K562 (cell line): ENCODE measurements at regions not wholly inside any gene's neighbourhood (a gene's known extent, or its start where the extent isn't known, plus 50 kb on each side); places are given as distances from the start of the nearest gene placed in this dataset.

Source experiments
- ATAC-seq: fragments of 200-7000 bp; cut with Tn5 transposase; 3 replicates; pipeline ENCODE4 v1.9.1; 2020; ENCODE audit warnings: moderate library complexity
- BruUV-seq: library from RNA; stranded (reverse); fragments of 400-500 nt; replicated peaks from 2 replicates; lab custom pipeline; 2021; lab: Mats Ljungman, UMichigan
- CTCF ChIA-PET: fragments of 300-600 bp; formaldehyde crosslinking; extraction: SDS; loops from one replicate; lab custom pipeline; 2021; ENCODE audit warnings: low intra/inter-chr PET ratio; lab: Yijun Ruan, JAX
- POLR2A ChIA-PET: fragments of 300-600, 350-650 bp; sonication (Branson Sonifier 250); formaldehyde crosslinking; extraction: SDS; loops from one replicate; lab custom pipeline; 2021; ENCODE audit warnings: antibody characterized with exemption, inconsistent platforms; lab: Yijun Ruan, JAX
- DNase-seq, 4 experiments: peaks; one replicate each; pipeline versions ENCODE4 v3.0.0 to v3.0.0-alpha.2; 2011 to 2018; ENCODE audit warnings: low spot score in 3 of 4, mixed read lengths in 3 of 4; ENCODE audit errors: extremely low read depth in 1 of 4
- FAIRE-seq: peaks from 2 replicates; lab custom pipeline; 2011; peaks lifted over from hg19 to GRCh38; lab: Jason Lieb, UNC
- H2AFZ ChIP-seq: 2 replicates; pipeline ENCODE4 v1.6.0; 2011; ENCODE audit warnings: low read depth, low read length, control low read depth, inconsistent platforms
- H3K27ac ChIP-seq: fragments of 200-600 bp; 3 replicates; pipeline ENCODE4 v1.8.0; 2011; ENCODE audit warnings: low read depth, mild to moderate bottlenecking, control low read depth, inconsistent platforms, low read length, moderate library complexity, mixed read lengths; ENCODE audit errors: extremely low read depth
- H3K27me3 ChIP-seq, 2 experiments: fragments of 300-600 bp in 1 of 2; 2 replicates in 1 of 2; 3 replicates in 1 of 2; pipeline versions ENCODE4 v1.6.0 to v1.8.0; 2011; ENCODE audit warnings: inconsistent platforms in 2 of 2, low read length in 2 of 2, mild to moderate bottlenecking in 1 of 2, mixed read lengths in 1 of 2, moderate library complexity in 1 of 2; ENCODE audit not compliant: control insufficient read depth in 2 of 2, insufficient read depth in 2 of 2
- H3K36me3 ChIP-seq: fragments of 300-600 bp; 3 replicates; pipeline ENCODE4 v1.8.0; 2011; ENCODE audit warnings: mild to moderate bottlenecking, low read length, inconsistent platforms; ENCODE audit not compliant: control insufficient read depth, insufficient read depth
- H3K4me1 ChIP-seq, 2 experiments: fragments of 200-600 bp in 1 of 2; replicated peaks in 1 of 2; 2 replicates in 1 of 2; 3 replicates in 1 of 2; pipeline versions ENCODE4 v1.5.1 to v1.8.0; 2011; ENCODE audit warnings: inconsistent platforms in 2 of 2, low read length in 2 of 2, mild to moderate bottlenecking in 1 of 2, mixed read lengths in 1 of 2, moderate library complexity in 1 of 2; ENCODE audit not compliant: control insufficient read depth in 2 of 2, insufficient read depth in 2 of 2
- H3K4me2 ChIP-seq: 2 replicates; pipeline ENCODE4 v1.6.1; 2011; ENCODE audit warnings: low read length, control low read depth, inconsistent platforms, mixed read lengths; ENCODE audit not compliant: insufficient read depth
- H3K4me3 ChIP-seq: fragments of 200-600 bp; sonication (generic), shearing (Covaris generic); 2 replicates; pipeline ENCODE4 v1.5.1; 2016; ENCODE audit warnings: control low read depth, inconsistent platforms
- H3K79me2 ChIP-seq: fragments of 200-600 bp; 3 replicates; pipeline ENCODE4 v1.8.0; 2011; ENCODE audit warnings: low read length, inconsistent platforms; ENCODE audit not compliant: control insufficient read depth, insufficient read depth
- H3K9ac ChIP-seq, 2 experiments: 2 replicates each; pipeline versions ENCODE4 v1.6.0 to v1.6.1; 2011; ENCODE audit warnings: low read depth in 2 of 2, low read length in 2 of 2, control low read depth in 1 of 2, inconsistent platforms in 1 of 2, mild to moderate bottlenecking in 1 of 2, mixed read lengths in 1 of 2; ENCODE audit not compliant: insufficient read depth in 1 of 2
- H3K9me1 ChIP-seq: one replicate; pipeline ENCODE4 v1.6.0; 2011; ENCODE audit warnings: inconsistent platforms, mild to moderate bottlenecking, low read length, moderate library complexity; ENCODE audit not compliant: control insufficient read depth, insufficient read depth
- H3K9me3 ChIP-seq: replicated peaks from 2 replicates; pipeline ENCODE4 v1.5.1; 2011; ENCODE audit warnings: low read depth, low read length, inconsistent platforms; ENCODE audit not compliant: control insufficient read depth, insufficient read depth
- H4K20me1 ChIP-seq: replicated peaks from 2 replicates; pipeline ENCODE4 v1.6.1; 2011; ENCODE audit warnings: low read length, inconsistent platforms, mixed read lengths; ENCODE audit not compliant: control insufficient read depth, insufficient read depth
- ARID3B ChIP-seq: fragments of 250-450 bp; sonication (Bioruptor Pico); IDR thresholded peaks from 2 replicates; pipeline ENCODE4 v1.4.0; 2020; ENCODE audit warnings: borderline replicate concordance
- CBX5 ChIP-seq: IDR thresholded peaks from 2 replicates; pipeline ENCODE4 v1.6.1; 2014; ENCODE audit warnings: low read depth, borderline replicate concordance
- CREB3L1 ChIP-seq: fragments of 450-650 bp; IDR thresholded peaks from 2 replicates; pipeline ENCODE4 v1.6.1; 2014; ENCODE audit warnings: low read depth, mild to moderate bottlenecking, moderate library complexity, borderline replicate concordance
- DLX4 ChIP-seq: fragments of 250-450 bp; sonication (Bioruptor Pico); IDR thresholded peaks from 2 replicates; pipeline ENCODE4 v1.6.1; 2021; ENCODE audit warnings: mild to moderate bottlenecking
- FOS ChIP-seq: IDR thresholded peaks from 3 replicates; pipeline ENCODE4 v1.6.1; 2011; ENCODE audit not compliant: insufficient read length; ENCODE audit errors: extremely low read depth
- FOXK1 ChIP-seq: sonication (generic); formaldehyde crosslinking; IDR thresholded peaks from 2 replicates; pipeline ENCODE4 v1.8.0; 2022; ENCODE audit warnings: missing genetic modification reagents, mild to moderate bottlenecking, borderline replicate concordance
- KAT7 ChIP-seq: sonication (generic); formaldehyde crosslinking; IDR thresholded peaks from 2 replicates; pipeline ENCODE4 v1.8.0; 2022; ENCODE audit warnings: missing genetic modification reagents, mild to moderate bottlenecking, borderline replicate concordance
- LEF1 ChIP-seq: fragments of 450-650 bp; IDR thresholded peaks from 2 replicates; pipeline ENCODE4 v1.6.1; 2016; ENCODE audit warnings: mild to moderate bottlenecking
- NCOA2 ChIP-seq, 2 experiments: fragments of 450-650 bp; IDR thresholded peaks; 2 replicates each; pipeline ENCODE4 v1.6.1; 2018; ENCODE audit warnings: mild to moderate bottlenecking in 2 of 2, moderate library complexity in 1 of 2; ENCODE audit not compliant: partially characterized antibody in 2 of 2
- NCOA4 ChIP-seq: fragments of 450-650 bp; IDR thresholded peaks from 2 replicates; pipeline ENCODE4 v1.6.1; 2018; ENCODE audit warnings: mild to moderate bottlenecking; ENCODE audit not compliant: partially characterized antibody
- TRIM24 ChIP-seq, 2 experiments: fragments of 450-650 bp; IDR thresholded peaks; 2 replicates each; pipeline ENCODE4 v1.6.1; 2016
- ZBTB43 ChIP-seq: sonication (generic); formaldehyde crosslinking; IDR thresholded peaks from 2 replicates; pipeline ENCODE4 v1.8.0; 2023; ENCODE audit warnings: mild to moderate bottlenecking, missing genetic modification reagents
- ZNF740 ChIP-seq, 3 experiments: fragments of 200-800 bp in 1 of 3; sonication (Bioruptor generic) in 1 of 3; sonication (generic) in 1 of 3; formaldehyde crosslinking in 1 of 3; IDR thresholded peaks; 2 replicates each; pipeline versions ENCODE4 v1.6.1 to v1.8.0; 2016 to 2022; ENCODE audit warnings: mild to moderate bottlenecking in 2 of 3, missing compliant biosample characterization in 2 of 3, missing genetic modification characterization in 2 of 3, missing genetic modification reagents in 1 of 3
- WGBS: fragments of 100-300 bp; shearing (Covaris generic); methylation state at CpG from one replicate; pipeline ENCODE4 v1.1.6; 2016; ENCODE audit warnings: low coverage, mixed read lengths; ENCODE audit not compliant: insufficient coverage; ENCODE audit errors: missing lambda C conversion rate; 5-methylcytosine and 5-hydroxymethylcytosine counted together
- in situ Hi-C: fragments of 300-500 bp; cut with MboI; formaldehyde crosslinking; loops from 4 replicates; pipeline ENCODE4 v1.15.0; 2018; ENCODE audit warnings: inconsistent platforms, mixed read lengths
- intact Hi-C: fragments of 100-400 bp; cut with micrococcal nuclease; formaldehyde crosslinking; loops from 2 replicates; pipeline ENCODE4 v1.14.2; 2022

GRCh38 chr13:85332615-85333014 lies 466.6 kb downstream of the SLITRK6 start:
- intact Hi-C loops, result no loop called here
- Histone ChIP-seq H3K4me2 (no peak overlapping the region), H2AFZ (no peak overlapping the region), H3K4me1 (no peaks in the 10 kb centered on the region), H3K9me1 (no peaks in the 10 kb centered on the region), H4K20me1 (no peaks in the 10 kb centered on the region), H3K4me3 (no peak overlapping the region), H3K9me3 (no peaks in the 10 kb centered on the region), H3K36me3 (no peaks in the 10 kb centered on the region), H3K9ac (no peak overlapping the region), H3K27ac (no peak overlapping the region), H3K79me2 (no peaks in the 10 kb centered on the region), H3K27me3 (no peaks in the 10 kb centered on the region)
- ATAC-seq (no peak), DNase-seq (no peak), FAIRE-seq (no peak)
- in situ Hi-C loops, result no loop called here
- CTCF ChIA-PET, result no interaction called here
- POLR2A ChIA-PET, result no interaction called here
- no TSS peak for BruUV-seq
- TF ChIP-seq FOS (no peak), ARID3B (CRISPR knock-in tag) (no peak), KAT7 (CRISPR knock-in tag) (no peak), ZNF740 (CRISPR knock-in tag; IDR thresholded peaks at IDR 0.05) (no peak), ZNF740 (tag; IDR thresholded peaks at IDR 0.05) (no peak), DLX4 (CRISPR knock-in tag) (no peak), LEF1 (no peak), NCOA2 (IDR thresholded peaks at IDR 0.05; ENCODE audit: partially characterized antibody in 2 of 2) (no peak), CREB3L1 (no peak), FOXK1 (CRISPR knock-in tag) (no peak), TRIM24 (IDR thresholded peaks at IDR 0.05) (no peak), NCOA4 (no peak), CBX5 (no peak), ZBTB43 (CRISPR knock-in tag) (no peak)
- 0% methylated on average over 2 of the region's 2 CpGs for WGBS
